Stimulated activated CD4-positive, alpha-beta T cell treated with anti-CD3 and anti-CD28 coated beads, TNF-alpha, amount 100 ng/mL, for 48 hours (primary cell): ENCODE measurements at regions not wholly inside any gene's neighbourhood (a gene's known extent, or its start where the extent isn't known, plus 50 kb on each side); places are given as distances from the start of the nearest gene placed in this dataset.
"Not testable (repeated sequence)": the region's sequence is repeated elsewhere in the genome, so short reads cannot be mapped to it uniquely, and the experiment has no call there.

Experiments used
- DNase-seq, 3 donors: peaks; one replicate each; pipeline ENCODE4 v3.0.0-alpha.2; 2020; ENCODE audit warnings: low read depth in 3 of 3

- DNase-seq: no peak
These were observed 1193.0 kb upstream of the CELF2 start for GRCh38 chr10:9824631-9825071.

GRCh38 chr10:9825491-9826018 is 1192.1 kb upstream of the CELF2 start:
- DNase-seq: no peak

- DNase-seq: no peak
These were observed 1189.6 kb upstream of the CELF2 start for GRCh38 chr10:9828110-9828509.

- no peak for DNase-seq
These were observed 1183.7 kb upstream of the CELF2 start for GRCh38 chr10:9833942-9834341.

GRCh38 chr10:9834434-9834833 is 1183.2 kb upstream of the CELF2 start:
- DNase-seq: no peak

- DNase-seq: no peak
These were observed 1172.6 kb upstream of the CELF2 start for GRCh38 chr10:9845075-9845474.

- DNase-seq: no peak
These were observed 1169.4 kb upstream of the CELF2 start for GRCh38 chr10:9848278-9848677.

GRCh38 chr10:9848981-9849380 is 1168.7 kb upstream of the CELF2 start:
- no peak for DNase-seq

- no peak for DNase-seq
These were observed 1167.3 kb upstream of the CELF2 start for GRCh38 chr10:9850415-9850814.

GRCh38 chr10:9851808-9852207 is 1165.9 kb upstream of the CELF2 start:
- DNase-seq: no peak

- DNase-seq: no peak
These were observed 1164.0 kb upstream of the CELF2 start for GRCh38 chr10:9853405-9854355.

- not testable (repeated sequence) for DNase-seq
These were observed 1162.2 kb upstream of the CELF2 start for GRCh38 chr10:9855451-9855850.

GRCh38 chr10:9858816-9859215 is 1158.9 kb upstream of the CELF2 start:
- DNase-seq: no peak

GRCh38 chr10:9860045-9860444 is 1157.6 kb upstream of the CELF2 start:
- no peak for DNase-seq

GRCh38 chr10:9863559-9864121 is 1154.0 kb upstream of the CELF2 start:
- DNase-seq: no peak

- DNase-seq: no peak
These were observed 1149.2 kb upstream of the CELF2 start for GRCh38 chr10:9868499-9868898.

GRCh38 chr10:9869205-9869604 is 1148.5 kb upstream of the CELF2 start:
- DNase-seq: no peak

GRCh38 chr10:9869606-9870176 is 1148.0 kb upstream of the CELF2 start:
- DNase-seq: no peak

- DNase-seq: no peak
These were observed 1142.3 kb upstream of the CELF2 start for GRCh38 chr10:9875353-9875752.

- no peak for DNase-seq
These were observed 1139.7 kb upstream of the CELF2 start for GRCh38 chr10:9877978-9878377.

GRCh38 chr10:9878383-9878782 is 1139.3 kb upstream of the CELF2 start:
- DNase-seq: no peak

GRCh38 chr10:9885761-9886160 is 1131.9 kb upstream of the CELF2 start:
- DNase-seq: no peak

- no peak for DNase-seq
These were observed 1130.9 kb upstream of the CELF2 start for GRCh38 chr10:9886772-9887171.
